Activated CD8-positive, alpha-beta memory T cell treated with anti-CD3 and anti-CD28 coated beads for 36 hours (primary cell): ENCODE measurements at regions not wholly inside any gene's neighbourhood (a gene's known extent, or its start where the extent isn't known, plus 50 kb on each side); places are given as distances from the start of the nearest gene placed in this dataset.
"Not testable (repeated sequence)": the region's sequence is repeated elsewhere in the genome, so short reads cannot be mapped to it uniquely, and the experiment has no call there.

Experiments
- CTCF ChIA-PET: fragments of 350-600 bp; sonication (Branson Sonifier 250); formaldehyde crosslinking; loops from one replicate; lab custom pipeline; 2021; ENCODE audit warnings: antibody characterized with exemption; lab: Charles Lee
- POLR2A ChIA-PET: fragments of 350-600 bp; sonication (Branson Sonifier 250); formaldehyde crosslinking; loops from one replicate; lab custom pipeline; 2021; ENCODE audit warnings: antibody characterized with exemption; lab: Charles Lee

- POLR2A ChIA-PET, CTCF ChIA-PET: not testable (repeated sequence)
These were observed 135.1 kb upstream of the PJA2 start for GRCh38 chr5:109544873-109545272.

DNA sequence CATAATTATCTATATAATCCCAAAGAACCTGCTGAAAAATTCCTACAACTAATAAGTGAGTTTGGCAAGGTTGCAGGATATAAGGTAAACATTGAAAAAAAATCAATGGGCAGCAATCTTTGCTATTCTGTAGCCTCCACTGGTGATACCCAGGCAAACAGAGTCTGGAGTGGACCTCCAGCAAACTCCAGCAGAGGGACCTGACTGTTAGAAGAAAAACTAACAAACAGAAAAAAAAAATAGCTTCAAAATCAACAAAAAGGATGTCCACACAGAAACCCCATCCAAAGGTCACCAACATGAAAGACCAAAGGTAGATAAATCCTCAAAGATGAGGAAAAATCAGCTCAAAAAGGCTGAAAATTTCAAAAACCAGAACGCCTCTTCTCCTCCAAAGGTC lies 128.9 kb upstream of the PJA2 start:
- CTCF ChIA-PET, POLR2A ChIA-PET: not testable (repeated sequence)

GRCh38 chr5:109535090-109535489 lies 125.3 kb upstream of the PJA2 start:
- POLR2A ChIA-PET, CTCF ChIA-PET: not testable (repeated sequence)

- CTCF ChIA-PET = no interaction called here
- POLR2A ChIA-PET = no interaction called here
These were observed 124.0 kb upstream of the PJA2 start for GRCh38 chr5:109533751-109534272.

GRCh38 chr5:109532773-109533364 lies 123.1 kb upstream of the PJA2 start:
- POLR2A ChIA-PET = no interaction called here
- CTCF ChIA-PET = no interaction called here

- ChIA-PET POLR2A (no interaction called here), CTCF (no interaction called here)
These were observed 121.5 kb upstream of the PJA2 start for GRCh38 chr5:109531262-109531661.

GRCh38 chr5:109529987-109530386 lies 120.2 kb upstream of the PJA2 start:
- CTCF ChIA-PET = no interaction called here

GRCh38 chr5:109529520-109529919 lies 119.7 kb upstream of the PJA2 start:
- POLR2A ChIA-PET = no interaction called here

More at GRCh38 chr5:109529987-109530386, 120.2 kb upstream of the PJA2 start:
- POLR2A ChIA-PET = no interaction called here

GRCh38 chr5:109524555-109524954 lies 114.8 kb upstream of the PJA2 start:
- ChIA-PET CTCF (no interaction called here), POLR2A (no interaction called here)

More at GRCh38 chr5:109529520-109529919, 119.7 kb upstream of the PJA2 start:
- CTCF ChIA-PET = no interaction called here

- POLR2A ChIA-PET = no interaction called here
- CTCF ChIA-PET = no interaction called here
These were observed 114.3 kb upstream of the PJA2 start for GRCh38 chr5:109524026-109524425.

DNA sequence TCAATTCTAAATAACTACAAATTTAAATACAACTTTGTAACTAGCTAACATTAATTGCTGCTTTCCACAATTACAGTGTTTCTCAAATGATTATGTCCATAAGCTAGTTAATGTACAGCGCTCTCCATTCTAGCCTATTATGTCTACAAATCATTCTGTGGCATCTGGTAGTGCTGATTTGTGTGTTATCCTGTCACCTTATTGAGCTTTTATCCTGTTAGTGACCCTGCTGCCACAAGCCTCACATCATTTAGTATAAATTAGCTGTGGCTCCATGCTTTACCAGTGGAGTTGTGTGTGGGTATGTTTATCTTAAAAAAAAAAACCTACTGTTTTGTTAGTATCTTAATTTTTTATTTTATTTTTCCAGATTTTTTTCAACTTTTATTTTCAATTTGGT lies 112.6 kb upstream of the PJA2 start:
- POLR2A ChIA-PET = no interaction called here
- CTCF ChIA-PET = no interaction called here

- ChIA-PET CTCF (no interaction called here), POLR2A (no interaction called here)
These were observed 109.6 kb upstream of the PJA2 start for GRCh38 chr5:109519416-109519815.

DNA sequence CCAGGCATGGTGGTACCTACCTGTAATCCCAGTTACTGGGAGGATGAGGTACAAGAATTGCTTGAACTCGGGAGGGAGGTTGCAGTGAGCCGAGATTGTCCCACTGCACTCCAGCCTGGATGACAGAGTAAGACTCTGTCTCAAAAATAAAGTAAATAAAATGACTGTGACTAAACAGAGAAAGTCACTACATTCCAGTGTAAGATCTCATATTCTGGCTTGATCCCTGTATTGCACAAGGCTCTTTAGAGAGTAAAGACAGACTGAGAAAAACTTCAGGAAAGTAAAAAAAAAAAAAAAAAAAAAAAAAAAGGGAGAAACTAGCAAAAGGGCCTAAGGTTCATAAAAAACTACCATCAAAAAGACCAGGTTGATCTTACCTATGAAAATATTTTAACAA lies 106.6 kb upstream of the PJA2 start:
- ChIA-PET CTCF (no interaction called here), POLR2A (no interaction called here)

DNA sequence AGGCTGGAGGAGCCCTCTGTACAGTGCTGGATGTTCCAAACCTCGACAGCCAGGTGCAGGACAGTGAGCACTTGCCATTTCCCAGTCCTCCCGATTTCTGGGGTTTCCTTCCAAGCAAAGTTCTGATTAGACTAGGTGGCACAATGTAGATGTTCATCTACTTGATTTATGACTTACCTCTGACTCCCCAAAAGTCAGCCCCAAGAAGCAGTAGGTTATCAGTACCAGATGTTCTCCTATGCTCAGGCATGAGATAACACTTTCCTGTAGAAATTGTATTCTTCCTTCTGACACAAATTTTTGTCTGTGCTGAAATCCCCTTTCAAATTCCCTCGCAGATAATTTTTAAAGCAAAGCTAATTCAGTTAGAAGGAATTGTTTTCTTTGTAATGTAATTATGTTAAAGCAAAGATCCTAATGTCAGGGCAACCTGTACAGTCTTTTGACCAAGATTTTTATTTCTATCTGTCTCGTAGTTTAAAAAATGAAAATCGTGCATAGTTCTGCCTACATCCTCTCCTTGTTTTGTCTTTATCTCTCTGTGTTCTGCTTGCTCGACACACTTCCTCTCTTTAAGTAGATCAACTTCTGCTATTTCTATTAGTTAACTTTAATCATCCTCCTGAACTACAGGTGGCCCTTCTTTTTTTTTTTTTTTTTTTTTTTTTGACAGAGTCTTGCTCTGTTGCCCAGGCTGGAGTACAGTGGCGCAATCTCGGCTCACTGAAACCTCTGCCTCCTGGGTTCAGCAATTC lies 102.4 kb upstream of the PJA2 start:
- POLR2A ChIA-PET = no interaction called here
- CTCF ChIA-PET = no interaction called here

DNA sequence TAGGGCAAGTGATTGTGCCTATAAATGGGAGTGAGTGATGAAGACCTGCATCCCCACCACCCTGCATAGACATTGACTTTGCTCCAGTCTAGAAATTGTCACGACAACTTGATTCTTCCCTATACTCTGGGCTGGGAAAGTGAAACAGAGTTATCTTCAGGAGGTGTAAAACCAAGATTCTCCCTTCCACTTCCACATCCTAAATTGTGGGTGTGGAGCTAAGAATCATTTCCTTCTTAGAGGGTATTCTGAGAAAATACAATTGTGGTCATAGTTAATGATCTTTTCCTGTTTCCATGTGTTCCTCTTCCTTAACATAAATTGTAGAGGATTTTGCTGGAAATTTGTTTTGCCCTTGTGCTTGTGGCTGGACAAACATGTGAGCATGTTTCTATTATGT lies 96.8 kb upstream of the PJA2 start:
- CTCF ChIA-PET = no interaction called here
- POLR2A ChIA-PET = no interaction called here

GRCh38 chr5:109496112-109496511 lies 86.3 kb upstream of the PJA2 start:
- CTCF ChIA-PET = no interaction called here
- POLR2A ChIA-PET = no interaction called here

GRCh38 chr5:109487753-109488420 lies 78.1 kb upstream of the PJA2 start:
- CTCF ChIA-PET = no interaction called here
- POLR2A ChIA-PET = no interaction called here

- POLR2A ChIA-PET = no interaction called here
- CTCF ChIA-PET = no interaction called here
These were observed 76.5 kb upstream of the PJA2 start for GRCh38 chr5:109486200-109486804.

DNA sequence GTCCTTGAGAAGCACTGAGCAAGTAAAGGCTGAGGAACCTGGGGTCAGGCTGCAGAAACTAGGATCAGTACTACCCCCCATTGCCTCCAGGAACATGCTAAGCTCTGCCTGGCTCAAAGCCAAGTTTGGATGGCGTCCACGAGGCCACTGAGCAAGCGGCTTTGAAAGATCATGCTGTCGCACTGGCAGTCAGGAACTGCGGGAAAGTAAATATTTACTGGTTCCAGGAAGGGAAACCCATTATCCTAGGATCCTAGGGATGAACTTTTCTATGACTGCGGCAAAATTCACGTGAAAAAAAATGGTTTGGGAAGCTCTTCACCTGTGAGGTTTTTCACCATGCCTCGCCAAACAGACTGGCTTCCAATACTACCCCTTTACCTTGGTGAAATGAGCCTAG lies 75.3 kb upstream of the PJA2 start:
- ChIA-PET POLR2A (no interaction called here), CTCF (no interaction called here)

- CTCF ChIA-PET = no interaction called here
- POLR2A ChIA-PET = no interaction called here
These were observed 74.8 kb upstream of the PJA2 start for GRCh38 chr5:109484597-109484996.
